ENCODE measurements at regions not wholly inside any gene's neighbourhood (a gene's known extent, or its start where the extent isn't known, plus 50 kb on each side); places are given as distances from the start of the nearest gene placed in this dataset.

- H3K27ac Mint-ChIP-seq, result no peak overlapping the region
- Histone ChIP-seq H3K56ac (ENCODE audit: insufficient read length, low read depth, low read length) (no peak overlapping the region), H3K23ac (ENCODE audit: insufficient read length, low read depth, low read length) (no peak overlapping the region), H3K4me1 (ENCODE audit: insufficient read depth, low read length) (no peaks in the 10 kb centered on the region), H2BK20ac (ENCODE audit: low read depth, low read length, poor library complexity, severe bottlenecking) (no peak overlapping the region), H2BK5ac (ENCODE audit: insufficient read length, low read length) (no peak overlapping the region), H4K20me1 (ENCODE audit: control insufficient read depth, insufficient read depth, insufficient read length) (no peaks in the 10 kb centered on the region), H3K79me1 (ENCODE audit: insufficient read depth, low read depth, low read length, poor library complexity, severe bottlenecking) (no peaks in the 10 kb centered on the region), H3K27me3 (ENCODE audit: insufficient read depth, low read length) (no peaks in the 10 kb centered on the region), H3K23me2 (ENCODE audit: insufficient read length, low read depth, low read length, poor library complexity, severe bottlenecking) (no peaks in the 10 kb centered on the region), H2AK5ac (ENCODE audit: insufficient read length, low read length) (no peak overlapping the region), H4K5ac (ENCODE audit: insufficient read length, low read depth, low read length) (no peak overlapping the region), H3K9me3 (ENCODE audit: control insufficient read depth, low read depth, low read length) (no peaks in the 10 kb centered on the region), H3K18ac (ENCODE audit: insufficient read length, low read depth, low read length) (no peak overlapping the region), H3T11ph (ENCODE audit: low read length) (no peak overlapping the region), H2AFZ (ENCODE audit: low read length) (no peak overlapping the region), H2BK12ac (ENCODE audit: insufficient read length, low read depth, low read length) (no peak overlapping the region), H4K8ac (replicated peaks; ENCODE audit: insufficient read length, low read depth, low read length) (no peak overlapping the region), H3K79me2 (ENCODE audit: insufficient read depth, low read length) (no peaks in the 10 kb centered on the region), H4K91ac (ENCODE audit: insufficient read length, low read depth, low read length) (no peak overlapping the region), H2BK15ac (ENCODE audit: low read depth, low read length) (no peak overlapping the region), H3K27ac (ENCODE audit: insufficient read length, low read depth, low read length) (no peak overlapping the region), H3K4ac (ENCODE audit: low read depth, low read length) (no peak overlapping the region), H3K14ac (ENCODE audit: insufficient read depth, low read length) (no peak overlapping the region), H3K9ac (ENCODE audit: extremely low read depth, insufficient read length, low read length) (no peak overlapping the region), H3K4me2 (ENCODE audit: insufficient read depth, insufficient read length, low read length) (no peak overlapping the region), H2BK120ac (ENCODE audit: low read depth, low read length, poor library complexity, severe bottlenecking) (no peak overlapping the region)
- no peaks in the 10 kb centered on the region for H3K36me3 Mint-ChIP-seq (ENCODE audit: insufficient read depth in 1 of 3, low read depth in 3 of 3)
- no peak for DNase-seq
- no peak overlapping the region for H3K4me3 Mint-ChIP-seq
- peaks cover 21% of the 10 kb centered on the region for H3K27me3 Mint-ChIP-seq (ENCODE audit: low read depth)
- H3K9me3 Mint-ChIP-seq, result no peaks in the 10 kb centered on the region; a peak in 1 of 5 replicates
- peaks cover 6 to 13% of the 10 kb centered on the region in 2 experiments for H3K4me1 Mint-ChIP-seq
- WGBS (ENCODE audit: extremely low coverage, insufficient read length, low lambda C conversion rate), result no CpG with 5 or more reads among the region's 3 CpGs
- TF ChIP-seq CTCF (conservative IDR thresholded peaks at IDR 0.05), result no peak
Observed at GRCh38 chr15:88378188-88378637, 89.0 kb downstream of the MRPL46 start.

All from H9 (cell line).